ENCODE measurements at regions not wholly inside any gene's neighbourhood (a gene's known extent, or its start where the extent isn't known, plus 50 kb on each side); places are given as distances from the start of the nearest gene placed in this dataset.

GRCh38 chr6:149147938-149148718 is 169.4 kb upstream of the TAB2 start:
- Histone ChIP-seq H3K36me3 (ENCODE audit: control insufficient read depth, insufficient read depth, low read length) (no peaks in the 10 kb centered on the region), H3K27me3 (ENCODE audit: control insufficient read depth, insufficient read depth, low read length, poor library complexity, severe bottlenecking) (no peaks in the 10 kb centered on the region), H3K4me1 (ENCODE audit: control insufficient read depth, insufficient read depth, low read length) (no peaks in the 10 kb centered on the region), H3K9me3 (ENCODE audit: control insufficient read depth, low read length) (no peaks in the 10 kb centered on the region), H3K27ac (ENCODE audit: insufficient read depth, low read depth, low read length, poor library complexity, severe bottlenecking) (no peak overlapping the region), H3K4me3 (ENCODE audit: insufficient read depth, low read depth, low read length) (no peak overlapping the region)
- WGBS, 2 experiments = 90 to 96% methylated on average over 9 of the region's 9 CpGs

- H3K27ac ChIP-seq (ENCODE audit: insufficient read depth, low read depth, low read length, poor library complexity, severe bottlenecking) = no peak overlapping the region
- 92 to 95% methylated on average over 2 of the region's 2 CpGs for WGBS, 2 experiments
- no peaks in the 10 kb centered on the region for H3K27me3 ChIP-seq (ENCODE audit: control insufficient read depth, insufficient read depth, low read length, poor library complexity, severe bottlenecking)
- H3K9me3 ChIP-seq (ENCODE audit: control insufficient read depth, low read length) = no peaks in the 10 kb centered on the region
- H3K36me3 ChIP-seq (ENCODE audit: control insufficient read depth, insufficient read depth, low read length) = no peaks in the 10 kb centered on the region
- no peak overlapping the region for H3K4me3 ChIP-seq (ENCODE audit: insufficient read depth, low read depth, low read length)
- no peaks in the 10 kb centered on the region for H3K4me1 ChIP-seq (ENCODE audit: control insufficient read depth, insufficient read depth, low read length)
Observed at GRCh38 chr6:149149653-149150052, 167.9 kb upstream of the TAB2 start.

- Histone ChIP-seq H3K27me3 (ENCODE audit: control insufficient read depth, insufficient read depth, low read length, poor library complexity, severe bottlenecking) (no peaks in the 10 kb centered on the region), H3K4me1 (ENCODE audit: control insufficient read depth, insufficient read depth, low read length) (no peaks in the 10 kb centered on the region), H3K27ac (ENCODE audit: insufficient read depth, low read depth, low read length, poor library complexity, severe bottlenecking) (no peak overlapping the region), H3K4me3 (ENCODE audit: insufficient read depth, low read depth, low read length) (no peak overlapping the region), H3K36me3 (ENCODE audit: control insufficient read depth, insufficient read depth, low read length) (no peaks in the 10 kb centered on the region), H3K9me3 (ENCODE audit: control insufficient read depth, low read length) (no peaks in the 10 kb centered on the region)
- WGBS, 2 experiments = 70 to 72% methylated on average over 4 of the region's 4 CpGs
Observed at GRCh38 chr6:149150301-149150700, 167.2 kb upstream of the TAB2 start.

DNA sequence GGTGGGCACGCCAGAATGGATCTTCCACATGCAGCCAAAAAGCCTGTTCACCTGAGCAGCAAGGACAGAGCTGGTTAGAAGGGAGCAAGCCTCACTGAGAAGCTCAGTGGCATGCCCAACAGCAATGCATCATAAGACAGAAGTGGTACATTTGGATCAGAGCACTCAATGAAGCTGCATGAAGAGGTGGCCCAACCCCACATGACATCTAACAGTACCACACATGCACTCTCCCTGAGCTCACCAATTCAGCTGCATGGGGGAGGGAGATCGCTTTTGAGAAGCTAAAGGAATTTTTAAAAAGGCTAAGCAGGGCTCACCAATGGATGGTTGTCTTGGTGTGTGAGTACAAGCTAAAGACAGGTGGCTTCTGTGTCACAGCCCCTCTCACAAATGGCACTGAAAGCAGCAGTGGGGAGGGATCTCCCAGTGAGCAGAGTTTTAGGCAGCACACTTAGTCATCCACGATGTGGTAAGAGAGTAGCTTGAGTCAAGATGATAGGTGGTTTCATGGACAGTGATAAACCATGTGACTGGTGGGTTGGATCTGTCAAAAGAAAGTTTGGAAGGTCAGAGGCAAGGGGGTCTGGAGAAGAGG is 166.6 kb upstream of the TAB2 start:
- Histone ChIP-seq H3K27me3 (ENCODE audit: control insufficient read depth, insufficient read depth, low read length, poor library complexity, severe bottlenecking) (no peaks in the 10 kb centered on the region), H3K4me3 (ENCODE audit: insufficient read depth, low read depth, low read length) (no peak overlapping the region), H3K4me1 (ENCODE audit: control insufficient read depth, insufficient read depth, low read length) (no peaks in the 10 kb centered on the region), H3K27ac (ENCODE audit: insufficient read depth, low read depth, low read length, poor library complexity, severe bottlenecking) (no peak overlapping the region), H3K9me3 (ENCODE audit: control insufficient read depth, low read length) (no peaks in the 10 kb centered on the region), H3K36me3 (ENCODE audit: control insufficient read depth, insufficient read depth, low read length) (no peaks in the 10 kb centered on the region)
- 90 to 96% methylated on average over 3 of the region's 3 CpGs for WGBS, 2 experiments

GRCh38 chr6:149152521-149152920 is 165.0 kb upstream of the TAB2 start:
- Histone ChIP-seq H3K9me3 (ENCODE audit: control insufficient read depth, low read length) (no peaks in the 10 kb centered on the region), H3K4me3 (ENCODE audit: insufficient read depth, low read depth, low read length) (no peak overlapping the region), H3K36me3 (ENCODE audit: control insufficient read depth, insufficient read depth, low read length) (no peaks in the 10 kb centered on the region), H3K27me3 (ENCODE audit: control insufficient read depth, insufficient read depth, low read length, poor library complexity, severe bottlenecking) (no peaks in the 10 kb centered on the region), H3K4me1 (ENCODE audit: control insufficient read depth, insufficient read depth, low read length) (no peaks in the 10 kb centered on the region), H3K27ac (ENCODE audit: insufficient read depth, low read depth, low read length, poor library complexity, severe bottlenecking) (no peak overlapping the region)
- WGBS, 2 experiments = 86 to 92% methylated on average over 1 of the region's 1 CpG

GRCh38 chr6:149153100-149153499 is 164.4 kb upstream of the TAB2 start:
- Histone ChIP-seq H3K4me1 (ENCODE audit: control insufficient read depth, insufficient read depth, low read length) (no peaks in the 10 kb centered on the region), H3K27ac (ENCODE audit: insufficient read depth, low read depth, low read length, poor library complexity, severe bottlenecking) (no peak overlapping the region), H3K9me3 (ENCODE audit: control insufficient read depth, low read length) (no peaks in the 10 kb centered on the region), H3K4me3 (ENCODE audit: insufficient read depth, low read depth, low read length) (no peak overlapping the region), H3K27me3 (ENCODE audit: control insufficient read depth, insufficient read depth, low read length, poor library complexity, severe bottlenecking) (no peaks in the 10 kb centered on the region), H3K36me3 (ENCODE audit: control insufficient read depth, insufficient read depth, low read length) (no peaks in the 10 kb centered on the region)
- 95% methylated on average over 2 of the region's 2 CpGs for WGBS, 2 experiments

DNA sequence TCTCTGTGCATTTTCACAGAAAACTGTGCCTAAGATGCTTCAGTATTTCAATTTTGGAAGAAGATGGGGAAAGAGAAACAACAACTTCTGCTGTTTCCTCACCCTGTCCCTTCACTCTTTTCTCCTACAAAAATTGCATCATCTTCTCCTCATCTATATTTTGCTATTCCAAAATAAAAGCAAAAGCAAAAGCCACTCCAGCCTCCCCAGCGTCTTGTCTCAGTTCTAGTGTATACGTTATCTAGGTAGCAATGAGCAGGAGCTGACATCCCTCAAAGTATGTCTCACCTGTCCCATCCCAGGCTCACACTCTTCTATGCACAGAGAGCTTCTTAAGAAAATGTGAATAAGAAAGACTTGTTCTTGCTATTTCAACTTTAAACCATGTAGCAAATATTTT is 163.8 kb upstream of the TAB2 start:
- Histone ChIP-seq H3K4me3 (ENCODE audit: insufficient read depth, low read depth, low read length) (no peak overlapping the region), H3K27me3 (ENCODE audit: control insufficient read depth, insufficient read depth, low read length, poor library complexity, severe bottlenecking) (no peaks in the 10 kb centered on the region), H3K4me1 (ENCODE audit: control insufficient read depth, insufficient read depth, low read length) (no peaks in the 10 kb centered on the region), H3K27ac (ENCODE audit: insufficient read depth, low read depth, low read length, poor library complexity, severe bottlenecking) (no peak overlapping the region), H3K36me3 (ENCODE audit: control insufficient read depth, insufficient read depth, low read length) (no peaks in the 10 kb centered on the region), H3K9me3 (ENCODE audit: control insufficient read depth, low read length) (no peaks in the 10 kb centered on the region)
- WGBS, 2 experiments = 93 to 96% methylated on average over 2 of the region's 2 CpGs

GRCh38 chr6:149154261-149154821 is 163.2 kb upstream of the TAB2 start:
- H3K27ac ChIP-seq (ENCODE audit: insufficient read depth, low read depth, low read length, poor library complexity, severe bottlenecking) = no peak overlapping the region
- no peaks in the 10 kb centered on the region for H3K27me3 ChIP-seq (ENCODE audit: control insufficient read depth, insufficient read depth, low read length, poor library complexity, severe bottlenecking)
- H3K36me3 ChIP-seq (ENCODE audit: control insufficient read depth, insufficient read depth, low read length) = no peaks in the 10 kb centered on the region
- H3K4me3 ChIP-seq (ENCODE audit: insufficient read depth, low read depth, low read length) = no peak overlapping the region
- H3K9me3 ChIP-seq (ENCODE audit: control insufficient read depth, low read length) = no peaks in the 10 kb centered on the region
- no peaks in the 10 kb centered on the region for H3K4me1 ChIP-seq (ENCODE audit: control insufficient read depth, insufficient read depth, low read length)
- 88 to 100% methylated on average over 1 of the region's 1 CpG for WGBS, 2 experiments

GRCh38 chr6:149157126-149157525 is 160.4 kb upstream of the TAB2 start:
- Histone ChIP-seq H3K4me3 (ENCODE audit: insufficient read depth, low read depth, low read length) (no peak overlapping the region), H3K27ac (ENCODE audit: insufficient read depth, low read depth, low read length, poor library complexity, severe bottlenecking) (no peak overlapping the region), H3K27me3 (ENCODE audit: control insufficient read depth, insufficient read depth, low read length, poor library complexity, severe bottlenecking) (no peaks in the 10 kb centered on the region), H3K9me3 (ENCODE audit: control insufficient read depth, low read length) (no peaks in the 10 kb centered on the region), H3K4me1 (ENCODE audit: control insufficient read depth, insufficient read depth, low read length) (no peaks in the 10 kb centered on the region), H3K36me3 (ENCODE audit: control insufficient read depth, insufficient read depth, low read length) (no peaks in the 10 kb centered on the region)
- WGBS, 2 experiments = 74 to 75% methylated on average over 4 to 5 of the region's 5 CpGs

DNA sequence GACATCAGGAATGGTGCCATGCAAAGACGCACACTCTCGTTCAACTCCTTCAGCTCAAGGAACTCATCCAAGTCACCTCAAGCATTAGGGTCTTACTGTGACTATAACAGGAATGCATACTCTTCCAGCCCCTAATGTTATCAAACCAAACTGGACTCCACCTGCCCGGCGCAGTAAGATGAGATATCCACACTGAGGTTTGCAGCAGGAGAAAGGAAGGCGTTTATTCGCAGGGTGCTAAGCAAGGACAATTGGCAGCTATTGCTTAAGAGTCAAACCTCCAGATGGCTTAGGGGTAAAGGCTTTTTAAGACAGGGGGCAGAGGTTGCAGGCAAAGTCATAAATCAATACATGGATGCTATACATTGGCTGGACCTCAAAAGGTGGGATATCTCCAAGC is 159.4 kb upstream of the TAB2 start:
- Histone ChIP-seq H3K4me3 (ENCODE audit: insufficient read depth, low read depth, low read length) (no peak overlapping the region), H3K9me3 (ENCODE audit: control insufficient read depth, low read length) (no peaks in the 10 kb centered on the region), H3K27me3 (ENCODE audit: control insufficient read depth, insufficient read depth, low read length, poor library complexity, severe bottlenecking) (no peaks in the 10 kb centered on the region), H3K27ac (ENCODE audit: insufficient read depth, low read depth, low read length, poor library complexity, severe bottlenecking) (no peak overlapping the region), H3K36me3 (ENCODE audit: control insufficient read depth, insufficient read depth, low read length) (no peaks in the 10 kb centered on the region), H3K4me1 (ENCODE audit: control insufficient read depth, insufficient read depth, low read length) (no peaks in the 10 kb centered on the region)
- 94 to 97% methylated on average over 6 of the region's 6 CpGs for WGBS, 2 experiments

All from ectodermal cell (in vitro differentiated cells).